Activated CD4-positive, alpha-beta T cell treated with anti-CD3 and anti-CD28 coated beads for 4 hours (primary cell): ENCODE measurements at regions not wholly inside any gene's neighbourhood (a gene's known extent, or its start where the extent isn't known, plus 50 kb on each side); places are given as distances from the start of the nearest gene placed in this dataset.

Source experiments
- DNase-seq, 2 donors: peaks; one replicate each; pipeline ENCODE4 v3.0.0-alpha.2; 2020

DNA sequence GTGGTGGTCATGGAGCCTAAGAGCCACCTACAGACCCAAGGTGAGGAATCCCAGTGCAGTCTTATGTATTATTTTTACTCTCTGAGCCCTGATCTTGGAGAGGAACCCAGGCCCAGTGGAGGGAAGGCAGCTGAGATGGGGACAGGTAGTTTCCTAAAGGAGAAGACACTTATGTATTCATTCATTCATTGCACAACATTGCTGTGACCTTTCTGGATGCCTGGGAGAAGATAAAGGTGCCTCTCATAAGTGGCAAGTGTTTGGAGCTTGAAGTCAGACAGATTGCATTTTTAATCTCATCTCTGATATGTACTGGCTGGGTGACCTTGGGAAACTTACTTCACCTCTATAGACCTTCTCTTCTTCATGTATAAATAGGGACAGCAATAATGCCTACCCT lies 111.1 kb downstream of the CEBPB start:
- no peak for DNase-seq

DNA sequence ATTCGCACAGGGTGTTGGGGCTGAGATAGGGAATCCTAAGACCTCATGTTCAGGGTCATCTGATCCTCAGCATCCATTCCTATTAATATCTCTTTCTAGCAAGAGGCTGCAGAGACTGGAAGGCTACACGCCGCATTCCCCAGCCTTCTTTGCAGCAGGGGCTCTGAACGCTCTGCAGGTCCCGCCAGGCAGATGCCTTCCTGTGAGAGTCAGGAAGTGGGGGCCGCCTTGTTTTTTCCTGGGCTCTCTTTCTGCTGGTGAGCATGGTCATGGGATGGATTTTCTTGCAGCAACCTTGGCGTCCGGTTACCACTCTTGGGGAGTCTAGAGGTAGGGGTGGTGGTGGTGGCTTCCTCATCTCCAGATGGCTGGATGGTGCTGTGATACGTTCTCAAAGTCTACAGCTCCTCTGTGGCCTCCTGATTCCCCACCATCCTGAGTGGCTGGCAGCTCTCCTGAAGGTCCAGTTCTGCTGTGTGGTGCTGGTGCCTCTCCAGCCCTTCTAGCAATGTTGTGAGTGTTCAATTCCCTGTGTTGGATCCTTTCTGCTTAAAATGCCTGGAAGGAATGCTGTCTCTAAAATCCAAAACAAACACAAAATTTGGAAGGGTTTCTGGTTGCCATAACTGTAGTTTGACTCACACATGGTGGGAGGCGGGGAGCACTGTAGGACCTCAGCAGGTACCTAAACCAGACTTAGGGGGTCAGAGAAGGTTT lies 111.9 kb downstream of the CEBPB start:
- DNase-seq, result no peak

DNA sequence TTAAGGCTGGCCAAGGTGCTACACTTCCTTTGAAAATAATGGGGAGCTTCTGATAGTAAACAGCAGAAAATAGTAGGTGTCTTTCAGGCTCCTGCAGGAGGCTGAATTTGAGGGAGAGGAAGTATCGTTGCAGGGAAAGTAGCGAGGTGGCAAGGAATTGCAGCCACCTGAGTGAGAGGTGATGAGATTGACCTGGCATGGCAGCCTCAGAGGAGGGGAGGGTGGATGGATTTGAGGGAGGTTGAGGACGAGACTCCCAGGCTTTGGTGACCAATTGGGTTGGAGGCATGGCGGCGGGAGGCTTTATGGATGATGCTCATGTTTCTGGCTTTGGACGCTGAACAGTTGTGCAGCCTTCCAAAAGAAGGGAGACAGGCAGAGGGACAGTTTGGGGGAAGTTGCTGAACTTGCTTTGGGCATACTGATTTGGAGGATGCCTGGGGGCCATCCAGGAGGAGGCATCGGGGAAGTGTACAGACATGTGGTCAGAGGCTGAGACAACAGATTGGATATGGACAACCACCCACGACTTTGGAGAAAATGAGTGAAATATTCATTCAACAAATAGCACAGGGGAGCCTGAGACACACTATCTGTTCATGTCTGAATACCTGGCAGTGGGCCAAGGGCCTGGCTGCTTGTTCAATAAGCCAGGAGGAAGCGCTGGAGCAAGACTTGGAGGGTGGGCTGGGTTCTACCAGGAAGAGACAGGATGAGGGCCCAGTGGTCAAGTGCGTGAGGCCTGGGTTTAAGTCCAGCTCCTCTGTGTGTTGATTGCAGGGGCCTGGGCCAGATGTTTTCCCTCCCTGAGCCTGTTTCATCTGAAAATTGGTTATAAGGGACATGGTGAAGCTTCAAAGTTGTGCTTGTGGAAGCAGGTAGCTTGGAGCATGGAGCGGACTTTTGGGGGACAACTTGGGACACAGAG lies 113.2 kb downstream of the CEBPB start:
- DNase-seq, result no peak

DNA sequence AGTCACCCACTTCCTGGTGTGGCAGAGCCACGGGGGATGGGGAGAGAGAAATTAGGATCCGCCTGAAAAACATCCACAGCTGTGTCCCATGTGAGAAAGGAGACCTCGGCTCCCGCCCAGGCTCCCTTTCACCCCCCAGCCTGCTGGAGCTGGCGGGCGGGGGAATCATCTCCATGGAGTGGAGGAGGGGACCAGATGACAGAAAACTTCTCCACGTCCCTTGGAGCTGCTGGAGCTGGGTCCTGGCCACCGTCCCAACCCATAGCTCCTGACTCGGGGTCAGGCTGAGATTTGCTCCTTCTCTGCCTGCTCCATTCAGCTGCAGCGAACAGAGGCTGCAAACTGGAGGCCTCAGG lies 113.8 kb downstream of the CEBPB start:
- DNase-seq, result no peak

DNA sequence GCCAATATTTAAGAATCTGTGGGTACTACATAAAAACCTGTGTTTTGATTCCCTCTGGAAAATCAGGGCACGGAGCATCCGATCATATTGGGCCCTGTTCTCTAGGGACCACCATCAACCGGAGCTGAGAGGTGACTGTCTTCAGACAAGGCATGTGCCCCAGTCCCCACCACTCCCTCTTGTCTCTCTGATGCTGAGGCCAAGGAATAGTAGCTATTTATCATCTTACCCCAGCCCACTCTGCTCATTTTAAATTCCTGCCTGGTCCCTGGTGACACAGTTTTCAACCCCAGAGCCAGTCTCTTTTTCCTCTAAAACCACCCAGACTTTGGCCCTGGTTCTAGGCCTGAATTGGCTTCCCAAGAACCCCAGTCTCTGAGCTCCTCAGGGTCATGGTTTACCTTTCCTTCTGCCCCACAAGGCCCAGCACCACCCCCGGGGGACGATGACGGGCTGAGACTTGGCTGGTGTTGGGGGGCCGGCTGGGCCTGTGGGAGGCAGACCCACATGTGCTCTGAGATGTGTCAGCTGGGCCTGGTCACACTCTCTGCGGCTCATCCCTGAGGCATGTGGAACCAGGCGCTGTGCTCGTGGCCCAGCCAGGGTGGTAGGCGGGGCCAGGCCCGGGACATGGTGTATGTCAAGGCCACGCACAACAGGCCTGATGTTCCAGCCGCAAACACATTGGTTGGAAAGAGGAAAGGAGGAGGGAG lies 114.4 kb downstream of the CEBPB start:
- DNase-seq, result no peak

DNA sequence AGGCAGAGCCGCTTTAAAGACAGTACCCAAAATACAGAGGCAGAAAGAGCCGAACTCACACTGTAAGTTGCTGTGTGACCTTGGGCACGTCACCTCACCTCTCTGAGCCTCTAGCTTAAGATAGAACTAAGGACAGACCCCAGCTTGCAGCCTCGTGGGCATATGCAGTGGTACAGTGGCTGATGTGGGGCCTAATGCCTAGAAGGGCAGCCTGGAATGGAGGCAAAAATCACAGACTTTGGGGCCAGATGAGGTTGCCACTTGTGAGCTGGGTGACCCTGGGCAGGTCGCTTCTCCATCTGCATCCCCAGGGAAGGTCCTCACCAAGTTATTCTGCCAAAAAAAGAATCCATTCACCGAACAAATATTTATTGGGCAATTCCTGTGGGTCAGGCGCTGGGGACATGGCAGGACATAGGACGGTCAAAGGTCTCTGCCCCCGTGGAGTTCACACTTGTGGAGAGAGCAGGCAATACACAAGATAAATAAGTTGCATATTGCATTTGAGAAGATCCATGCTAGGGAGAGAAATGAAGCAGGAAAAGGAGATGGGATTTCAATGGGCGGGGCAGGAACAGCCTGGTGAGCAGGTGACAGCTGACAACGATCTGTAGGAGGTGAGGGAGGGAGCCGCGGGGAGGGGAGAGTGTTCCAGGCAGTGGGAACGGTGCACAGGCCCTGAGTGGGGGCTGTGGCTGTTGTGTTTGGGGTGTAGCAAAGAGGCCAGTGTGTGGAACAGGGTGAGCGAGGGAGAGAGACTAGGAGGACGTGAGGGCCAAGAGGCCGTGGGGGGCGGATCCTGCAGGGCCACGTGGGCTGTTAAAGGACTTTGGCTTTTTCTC lies 115.2 kb downstream of the CEBPB start:
- DNase-seq, result no peak

DNA sequence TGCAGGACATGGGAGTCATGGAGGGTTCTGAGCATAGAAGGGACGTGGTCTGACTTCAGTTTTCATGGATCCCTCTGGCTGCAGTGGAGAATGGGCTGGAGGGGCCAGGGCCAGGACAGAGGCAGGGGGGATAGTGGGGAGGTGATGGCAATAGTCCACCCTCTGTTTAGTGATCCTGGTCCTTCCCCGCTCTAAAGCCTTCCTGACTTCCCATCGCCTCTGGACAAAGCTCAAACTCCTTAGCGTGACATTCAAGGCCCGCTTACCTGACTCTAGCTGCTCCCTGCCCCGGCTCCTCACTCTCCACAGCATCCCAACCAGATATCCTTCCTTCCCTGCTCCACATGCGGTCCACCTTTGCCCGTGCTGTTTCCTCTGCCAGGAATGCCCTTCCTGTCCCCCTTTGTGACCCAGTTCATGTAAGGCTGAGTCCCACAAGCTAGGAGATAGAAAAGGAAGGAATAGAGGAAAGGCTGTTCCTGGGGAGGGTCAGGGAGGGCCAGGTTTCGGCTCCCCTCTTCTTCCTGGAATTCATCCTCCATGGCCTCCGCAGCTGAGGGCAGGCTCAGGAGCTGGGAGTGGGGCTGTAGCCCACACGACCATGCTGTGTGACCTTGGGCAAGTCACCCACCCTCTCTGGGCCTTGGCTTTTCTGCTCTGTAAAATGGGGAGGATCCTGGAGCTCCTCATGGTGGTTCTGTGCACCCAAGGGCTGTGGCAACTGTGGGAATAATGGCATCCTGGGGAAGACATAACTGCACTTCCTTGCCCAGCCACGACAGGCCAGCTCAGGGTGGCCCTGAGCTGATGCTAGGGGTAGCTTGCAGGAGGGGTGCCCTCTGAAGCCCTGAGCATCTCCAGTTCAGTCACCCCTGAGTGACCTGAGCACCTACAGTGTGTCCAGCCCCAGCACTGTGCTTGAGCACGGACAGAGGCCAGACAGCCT lies 116.1 kb downstream of the CEBPB start:
- DNase-seq, result no peak

DNA sequence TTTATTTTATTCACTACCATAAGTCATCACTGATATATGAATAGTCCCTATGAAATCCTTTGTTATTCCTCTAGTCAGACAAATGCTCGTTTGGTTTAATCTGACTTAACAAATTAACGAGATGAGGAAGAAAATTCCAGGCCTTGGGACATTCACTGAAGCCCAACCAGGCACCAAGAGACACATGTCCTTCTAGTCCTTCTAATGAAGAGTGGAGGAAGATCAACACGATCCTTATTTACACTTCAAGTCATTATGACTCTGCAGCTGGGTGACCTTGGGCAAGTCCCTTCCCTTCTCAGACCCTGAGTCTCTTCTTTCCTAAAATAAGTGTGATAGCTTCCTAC lies 117.5 kb downstream of the CEBPB start:
- DNase-seq, result no peak

DNA sequence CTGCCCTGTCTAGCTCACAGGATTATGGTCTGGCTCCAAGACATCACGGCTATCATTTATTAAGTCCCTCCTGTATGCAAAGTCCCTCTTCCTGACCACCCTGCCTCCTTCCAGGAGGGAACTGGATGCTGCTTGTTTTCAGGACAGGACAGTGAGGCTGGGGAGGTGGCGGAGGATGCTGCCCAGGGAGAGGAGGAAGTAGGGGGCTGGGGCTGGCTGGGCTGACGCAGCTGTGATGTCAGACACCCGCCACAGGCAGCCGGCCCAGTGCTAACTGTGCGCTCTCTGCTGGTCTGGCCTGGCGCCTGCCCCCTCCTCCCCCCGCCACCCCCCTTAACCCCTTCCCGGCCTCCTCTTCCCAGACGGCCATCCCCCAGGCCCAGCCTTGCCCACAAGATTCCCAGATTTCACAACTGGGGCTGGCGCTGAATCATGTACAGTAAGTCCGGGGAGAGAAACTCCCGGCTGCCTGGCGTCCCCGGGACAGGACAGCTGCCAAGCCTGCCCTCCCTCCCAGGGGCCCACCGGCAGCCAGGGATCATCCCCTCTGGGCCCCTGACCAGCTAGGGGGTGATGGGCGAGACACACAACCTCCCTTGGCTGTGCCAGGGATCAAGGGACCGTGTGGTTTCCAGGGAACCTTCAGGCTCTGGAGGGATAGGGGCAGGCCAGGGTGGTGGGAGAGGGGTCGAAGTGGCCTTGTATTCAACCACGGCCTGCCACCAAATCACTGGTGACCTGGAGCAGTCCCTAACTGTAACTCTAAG lies 118.1 kb downstream of the CEBPB start:
- DNase-seq, result no peak

DNA sequence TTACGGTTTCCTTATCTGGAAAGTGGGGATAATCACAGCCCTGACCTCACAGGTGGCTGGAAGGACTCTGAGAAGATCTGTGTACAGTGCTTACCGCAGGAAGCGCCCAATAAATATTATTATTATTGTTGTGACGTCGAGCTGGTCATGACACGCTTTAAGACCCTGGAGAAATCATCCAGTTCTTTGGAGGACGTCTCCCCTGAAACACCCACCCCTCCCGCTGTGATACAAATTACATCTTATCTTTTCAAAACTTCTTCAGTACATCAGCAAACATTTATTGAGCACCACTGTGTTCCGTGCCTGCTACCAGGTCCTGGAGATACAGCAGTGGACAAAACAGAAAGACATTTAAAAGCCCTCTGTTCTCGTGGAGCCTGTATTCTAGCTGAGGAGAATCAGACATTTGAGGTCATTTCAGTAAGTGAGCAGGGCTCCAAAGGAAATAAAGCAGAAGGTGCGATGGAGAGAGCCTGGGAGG lies 118.7 kb downstream of the CEBPB start:
- no peak for DNase-seq

DNA sequence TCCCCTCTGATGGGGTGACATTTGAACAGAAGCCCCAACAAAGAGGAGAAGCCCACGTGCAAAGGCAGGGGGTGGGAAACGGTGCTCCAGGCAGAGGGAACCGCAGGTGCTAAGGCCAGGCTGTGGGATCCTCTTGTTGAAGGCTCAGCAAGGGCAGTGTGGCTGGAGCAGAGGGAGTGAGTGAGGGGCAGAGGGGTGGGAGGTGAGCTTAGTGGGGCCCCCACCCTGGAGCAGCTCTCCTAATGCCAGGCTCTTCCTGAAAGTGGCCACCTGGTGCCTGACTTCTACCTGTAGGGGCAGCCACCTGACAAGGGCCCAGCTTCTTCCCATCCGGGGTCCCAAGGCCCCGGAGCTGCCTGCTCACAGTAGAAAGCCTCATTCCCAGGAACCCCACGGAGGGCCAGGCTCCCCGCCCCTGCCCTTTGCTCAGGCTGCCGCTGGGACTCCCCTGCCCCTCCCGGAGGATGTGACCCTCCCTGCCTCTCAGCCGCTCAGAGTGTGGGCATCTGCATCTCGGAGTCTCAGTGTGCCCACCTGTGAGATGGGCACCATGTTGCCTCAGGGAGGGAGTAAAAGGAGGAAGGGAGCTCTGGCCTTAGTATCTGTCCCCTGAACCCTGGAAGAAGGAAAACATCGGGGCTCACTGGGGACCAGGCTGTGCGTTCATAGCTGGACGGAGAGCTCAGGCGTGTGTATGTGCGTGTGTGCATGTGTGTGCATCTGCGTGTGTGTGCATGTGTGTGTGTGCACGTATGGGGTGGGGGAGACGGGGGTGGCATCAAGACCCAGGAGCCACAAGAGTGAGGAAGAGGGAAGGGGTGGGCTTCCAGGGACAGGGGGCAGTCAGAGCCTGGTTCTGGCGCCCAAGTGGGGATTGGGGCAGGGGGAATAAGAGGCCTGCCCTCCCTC lies 119.4 kb downstream of the CEBPB start:
- DNase-seq, result no peak

DNA sequence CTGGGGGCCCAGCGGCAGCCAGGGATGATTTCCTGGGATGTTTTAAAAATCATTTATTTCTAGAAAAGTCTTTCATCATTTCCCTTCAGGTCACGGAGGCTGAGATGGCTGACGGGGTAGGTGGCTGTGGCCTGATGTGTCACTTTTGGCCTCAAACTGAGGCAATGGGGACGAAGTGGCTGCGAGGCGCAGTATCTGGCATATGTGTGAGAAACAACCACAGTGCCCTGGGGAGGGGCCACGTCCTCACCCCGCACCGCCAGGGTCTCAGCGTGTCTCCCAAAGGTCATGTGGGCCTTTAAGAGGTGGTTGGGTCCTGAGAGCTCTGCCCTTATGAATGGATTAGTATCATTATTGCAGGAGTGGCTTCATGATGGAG lies 120.0 kb downstream of the CEBPB start:
- no peak for DNase-seq

DNA sequence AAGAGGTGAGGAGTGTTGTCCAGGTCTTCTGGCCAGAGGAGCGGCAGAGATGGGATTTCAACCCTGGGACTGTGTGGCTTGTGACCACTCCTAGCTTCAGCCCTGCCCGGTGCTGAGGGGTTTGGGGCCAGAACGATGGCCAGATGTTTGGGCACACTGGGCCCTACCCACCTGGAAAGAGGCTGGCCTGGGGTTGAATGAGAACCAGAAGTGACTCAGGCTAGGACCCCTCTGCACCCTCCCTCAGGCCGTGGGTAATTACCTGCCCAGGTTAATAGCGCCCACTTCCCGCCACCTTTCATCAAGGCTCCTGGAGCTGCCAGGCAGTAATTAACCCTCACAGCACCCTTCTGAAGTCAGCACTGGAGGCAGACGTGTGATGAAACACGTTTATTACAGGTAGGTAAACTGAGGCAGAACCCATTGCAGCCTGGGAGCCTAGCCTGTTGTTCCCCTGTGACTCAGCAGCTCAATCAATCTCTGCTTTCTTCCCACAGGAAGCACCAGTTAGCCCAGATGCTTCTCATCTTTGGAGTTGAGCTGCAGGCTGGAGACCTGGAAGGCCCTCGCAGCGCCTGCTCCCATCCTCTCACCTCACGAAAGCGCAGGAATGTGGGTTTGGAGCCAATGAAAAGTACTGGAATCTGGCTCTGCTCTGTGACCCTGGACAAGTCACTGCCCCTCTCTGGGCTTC lies 120.8 kb downstream of the CEBPB start:
- no peak for DNase-seq

DNA sequence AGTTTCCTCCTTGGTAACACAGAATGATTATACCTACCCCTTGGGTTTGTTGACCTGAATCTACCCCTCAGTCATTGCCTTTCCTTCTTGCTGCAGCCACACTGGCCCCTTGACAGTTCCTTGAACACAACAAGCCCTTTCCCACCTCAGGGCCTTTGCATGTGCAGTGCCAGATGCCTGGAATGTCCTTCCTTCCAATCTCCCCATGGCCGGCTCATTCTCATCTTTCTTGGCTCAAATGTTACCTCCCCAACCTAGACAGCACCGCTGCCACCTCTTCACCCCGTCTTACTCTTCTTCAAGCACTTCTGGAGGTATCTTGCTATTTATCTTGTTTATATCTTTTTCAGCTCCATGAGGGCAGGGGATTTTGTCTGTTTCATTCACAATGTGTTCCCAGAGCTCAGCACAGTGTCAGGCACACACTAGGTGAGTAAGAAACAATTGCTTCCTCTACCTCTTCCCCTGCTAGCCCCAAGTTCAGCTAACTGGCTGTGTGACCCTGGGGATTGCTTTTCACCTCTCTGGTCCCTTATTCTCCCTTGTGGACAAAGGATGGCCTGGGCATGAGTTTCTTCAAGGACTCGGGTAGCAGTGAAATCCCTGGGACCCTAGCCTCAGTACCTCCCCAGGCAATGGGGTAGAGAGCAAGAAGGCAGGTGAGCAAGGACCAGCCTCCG lies 121.5 kb downstream of the CEBPB start:
- no peak for DNase-seq

DNA sequence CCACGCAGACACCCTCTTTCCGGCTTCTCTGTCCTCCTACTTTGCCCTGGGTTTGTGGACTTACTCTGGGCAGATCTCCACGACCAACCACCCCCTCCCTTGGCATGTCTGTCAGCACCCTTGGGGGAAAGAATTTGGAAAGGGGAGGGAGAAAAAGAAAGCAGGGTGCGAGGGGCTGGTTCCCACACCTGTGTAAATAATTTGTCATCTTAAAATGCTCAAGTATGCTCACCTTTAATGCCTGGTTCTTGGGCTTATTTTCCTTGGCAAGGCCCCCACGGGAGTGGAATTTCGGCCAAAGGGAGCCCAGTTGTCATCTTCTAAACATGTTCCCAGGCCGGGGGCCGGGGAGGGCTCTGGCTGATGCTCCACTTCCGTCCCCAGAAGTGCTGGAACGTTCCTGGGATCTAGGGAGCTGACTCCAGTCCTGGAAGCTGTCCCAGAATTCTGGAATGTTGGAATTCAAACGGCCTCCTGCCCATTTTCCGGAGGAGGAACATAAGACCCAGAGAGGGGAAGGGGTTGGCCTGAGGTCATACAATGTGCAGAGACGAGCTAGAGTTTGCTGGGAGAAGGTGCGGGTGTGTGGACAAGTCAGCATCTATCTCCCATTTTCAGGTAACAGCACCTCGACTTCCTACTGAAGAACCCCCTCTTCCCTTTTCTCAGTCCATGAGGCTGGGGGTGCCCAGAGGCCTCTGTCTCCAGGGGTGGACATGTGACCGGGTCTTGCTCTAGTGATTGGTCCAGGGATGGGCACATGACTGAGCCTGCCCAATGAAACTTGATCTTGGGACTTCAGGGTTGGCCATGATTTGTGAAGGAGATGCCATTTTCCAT lies 122.3 kb downstream of the CEBPB start:
- DNase-seq, result no peak

DNA sequence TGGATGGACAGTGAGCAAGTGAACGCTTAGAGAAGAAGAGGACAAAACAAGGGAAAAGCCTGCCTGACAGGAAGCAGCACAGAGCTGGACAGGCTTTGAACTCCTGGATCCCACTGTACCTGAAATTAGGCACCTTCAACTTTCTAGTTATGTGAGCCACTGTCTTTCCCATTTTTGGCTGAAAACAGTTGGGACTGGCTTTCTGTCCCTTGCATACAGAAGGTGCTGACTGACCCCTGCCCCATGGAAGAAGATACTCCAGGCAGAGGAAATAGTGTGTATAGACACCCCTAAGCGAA lies 122.8 kb downstream of the CEBPB start:
- no peak for DNase-seq

DNA sequence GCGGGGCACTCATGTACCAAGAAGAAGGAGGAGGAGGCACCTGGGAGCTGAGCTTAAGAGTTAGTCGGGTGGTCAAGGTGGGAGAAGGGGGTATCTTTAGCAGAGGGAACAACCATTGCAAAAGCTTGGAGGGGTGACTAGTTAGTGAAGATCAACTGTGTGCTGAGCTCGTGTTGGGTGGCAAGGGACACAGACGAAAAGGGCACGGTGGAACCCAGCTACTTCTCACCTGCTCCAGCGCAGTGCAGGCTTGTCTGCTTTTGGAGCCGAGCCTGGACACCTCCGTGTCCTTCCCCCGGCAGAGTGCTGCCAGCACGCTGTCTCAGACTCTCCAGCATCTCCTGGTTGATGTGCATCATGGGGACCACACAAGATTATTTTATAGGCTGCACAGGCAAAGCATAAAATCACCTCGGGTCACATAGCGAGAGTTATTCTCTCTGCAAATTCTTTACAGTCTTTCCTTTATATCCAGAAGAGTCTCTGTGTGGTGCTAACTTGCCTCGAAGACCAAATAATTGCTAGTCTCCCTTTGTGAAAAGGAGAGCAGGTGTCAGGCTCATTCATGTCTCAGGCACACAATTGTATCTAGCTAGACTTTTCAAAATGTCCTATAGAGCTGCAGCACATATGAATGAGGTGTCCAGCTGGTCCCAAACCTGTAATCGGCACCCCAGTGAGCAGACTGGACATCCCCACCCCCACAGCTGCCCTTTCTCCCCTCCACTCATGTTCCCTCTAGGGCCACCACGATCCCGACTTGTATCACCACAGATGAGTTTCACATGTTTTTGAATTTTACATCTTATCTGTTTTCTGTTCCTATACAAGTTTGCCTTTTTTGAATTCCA lies 123.4 kb downstream of the CEBPB start:
- no peak for DNase-seq
